ENCODE measurements at regions not wholly inside any gene's neighbourhood (a gene's known extent, or its start where the extent isn't known, plus 50 kb on each side); places are given as distances from the start of the nearest gene placed in this dataset.
"Not testable (repeated sequence)": the region's sequence is repeated elsewhere in the genome, so short reads cannot be mapped to it uniquely, and the experiment has no call there.

DNA sequence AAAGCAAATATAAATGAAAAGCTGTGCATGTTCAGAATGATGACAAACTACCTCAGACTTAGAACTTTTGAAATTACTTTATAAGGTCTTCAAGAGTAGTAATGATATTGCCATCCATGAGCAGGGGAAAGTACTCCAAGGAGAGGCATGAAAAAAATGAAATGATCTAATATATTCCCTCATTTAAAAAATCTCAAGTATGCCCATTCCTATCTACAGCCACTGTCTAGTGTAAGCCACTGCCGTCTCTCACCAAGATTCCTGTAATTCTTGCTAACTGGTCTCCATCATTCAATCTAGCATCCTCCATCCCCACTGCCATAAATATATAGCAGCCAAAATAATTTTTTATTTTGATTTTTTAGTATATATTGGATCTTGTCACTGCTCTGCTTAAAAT lies 258.8 kb downstream of the PLOD2 start:
- no peak overlapping the region for H3K4me3 ChIP-seq (ENCODE audit: insufficient read length, low read depth)
- H3K4me1 ChIP-seq (ENCODE audit: insufficient read depth, insufficient read length), result no peaks in the 10 kb centered on the region
- H3K27me3 ChIP-seq (ENCODE audit: insufficient read depth, insufficient read length), result no peaks in the 10 kb centered on the region
- H3K9ac ChIP-seq (ENCODE audit: insufficient read length, low read depth), result no peak overlapping the region
- no peaks in the 10 kb centered on the region for H3K9me3 ChIP-seq (ENCODE audit: insufficient read depth, low read length)
- H3K36me3 ChIP-seq (ENCODE audit: insufficient read depth, insufficient read length, low read length), result no peaks in the 10 kb centered on the region
- no peak for DNase-seq (ENCODE audit: low read depth, low spot score)
- TF ChIP-seq SUZ12 (IDR thresholded peaks at IDR 0.05; ENCODE audit: extremely low read depth, insufficient read depth, insufficient read length), result no peak

DNA sequence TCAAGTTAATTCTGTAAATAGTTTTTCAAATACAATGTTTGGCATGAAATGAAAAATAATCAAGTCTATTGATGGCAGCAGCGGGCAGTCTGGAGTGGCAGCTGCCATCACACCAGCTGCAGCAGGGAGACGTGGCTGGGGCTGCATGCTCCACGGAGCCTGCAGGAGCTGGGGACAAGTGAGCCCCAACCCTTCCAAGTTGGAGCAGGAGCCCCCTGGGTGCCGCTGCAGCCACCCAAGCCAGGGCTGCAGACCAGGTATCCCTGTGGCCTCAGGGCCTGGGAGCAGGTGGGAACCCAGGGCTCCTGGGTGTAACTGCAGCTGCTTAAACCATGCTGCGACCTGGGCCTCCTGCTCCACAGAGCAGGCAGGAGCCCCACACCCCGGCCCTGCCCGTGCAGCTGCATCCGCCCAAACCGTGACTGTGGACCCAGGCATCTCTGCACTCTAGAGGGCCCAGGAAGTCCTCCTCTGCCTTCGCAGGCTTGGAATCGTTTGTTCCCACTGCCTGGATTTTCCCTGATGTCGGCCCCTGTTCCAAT lies 257.4 kb downstream of the PLOD2 start:
- Histone ChIP-seq H3K9me3 (ENCODE audit: insufficient read depth, low read length) (no peaks in the 10 kb centered on the region), H3K36me3 (ENCODE audit: insufficient read depth, insufficient read length, low read length) (no peaks in the 10 kb centered on the region), H3K27me3 (ENCODE audit: insufficient read depth, insufficient read length) (no peaks in the 10 kb centered on the region), H3K9ac (ENCODE audit: insufficient read length, low read depth) (no peak overlapping the region), H3K4me1 (ENCODE audit: insufficient read depth, insufficient read length) (no peaks in the 10 kb centered on the region), H3K4me3 (ENCODE audit: insufficient read length, low read depth) (no peak overlapping the region)
- TF ChIP-seq SUZ12 (IDR thresholded peaks at IDR 0.05; ENCODE audit: extremely low read depth, insufficient read depth, insufficient read length), result no peak
- TF ChIP-seq YY1 (IDR thresholded peaks at IDR 0.05; ENCODE audit: insufficient read depth, insufficient read length), result no peak
- no peak for TF ChIP-seq ZNF274 (IDR thresholded peaks at IDR 0.05; ENCODE audit: low read depth, low read length)
- no peak for DNase-seq (ENCODE audit: low read depth, low spot score)

DNA sequence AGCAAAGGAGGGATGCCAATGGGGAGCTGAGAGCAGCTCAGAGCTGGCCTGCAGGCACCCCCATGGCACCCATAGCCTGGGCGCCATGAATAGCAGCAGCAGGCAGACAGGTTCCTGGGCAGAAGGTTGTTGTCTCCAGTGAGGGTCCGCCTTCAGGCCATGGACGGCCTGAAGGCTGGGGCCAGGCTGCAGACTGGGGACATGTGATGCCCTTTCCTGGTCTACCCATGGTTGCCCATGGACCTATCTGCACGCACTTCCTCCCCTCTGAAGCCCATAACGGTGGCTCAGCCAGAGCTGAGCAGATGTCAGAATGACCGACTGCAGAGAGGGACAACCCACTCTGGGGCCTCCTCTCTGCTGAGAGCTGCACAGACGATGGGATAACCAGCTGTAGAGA lies 256.8 kb downstream of the PLOD2 start:
- no peak for TF ChIP-seq YY1 (IDR thresholded peaks at IDR 0.05; ENCODE audit: insufficient read depth, insufficient read length)
- no peak for TF ChIP-seq SUZ12 (IDR thresholded peaks at IDR 0.05; ENCODE audit: extremely low read depth, insufficient read depth, insufficient read length)
- no peak for TF ChIP-seq ZNF274 (IDR thresholded peaks at IDR 0.05; ENCODE audit: low read depth, low read length)

DNA sequence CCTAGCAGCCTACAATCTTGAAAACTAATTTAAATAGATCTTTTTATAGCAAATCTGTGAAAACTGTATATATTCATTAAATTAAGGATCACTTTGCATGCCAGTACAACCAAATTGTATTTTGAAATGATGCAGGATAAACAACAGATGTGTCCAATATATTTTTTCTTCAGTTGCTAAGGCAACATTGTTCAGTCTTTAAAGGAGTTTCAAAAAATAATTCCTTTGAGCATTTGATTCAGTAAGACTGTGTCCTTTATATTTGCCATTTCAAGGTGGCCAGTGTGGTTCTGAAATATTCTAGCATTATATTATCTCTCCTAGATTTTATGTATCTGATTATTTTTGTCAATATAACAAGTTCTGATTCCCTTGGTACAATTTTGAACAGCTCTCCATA lies 254.7 kb downstream of the PLOD2 start:
- TF ChIP-seq ZNF274 (IDR thresholded peaks at IDR 0.05; ENCODE audit: low read depth, low read length) (no peak), SUZ12 (IDR thresholded peaks at IDR 0.05; ENCODE audit: extremely low read depth, insufficient read depth, insufficient read length) (no peak)
- no peaks in the 10 kb centered on the region for H3K9me3 ChIP-seq (ENCODE audit: insufficient read depth, low read length)

More for the DNA sequence above, 256.8 kb downstream of the PLOD2 start:
- DNase-seq (ENCODE audit: low read depth, low spot score), result no peak
- Histone ChIP-seq H3K4me3 (ENCODE audit: insufficient read length, low read depth) (no peak overlapping the region), H3K36me3 (ENCODE audit: insufficient read depth, insufficient read length, low read length) (no peaks in the 10 kb centered on the region), H3K9me3 (ENCODE audit: insufficient read depth, low read length) (no peaks in the 10 kb centered on the region), H3K27me3 (ENCODE audit: insufficient read depth, insufficient read length) (no peaks in the 10 kb centered on the region), H3K9ac (ENCODE audit: insufficient read length, low read depth) (no peak overlapping the region), H3K4me1 (ENCODE audit: insufficient read depth, insufficient read length) (no peaks in the 10 kb centered on the region)

DNA sequence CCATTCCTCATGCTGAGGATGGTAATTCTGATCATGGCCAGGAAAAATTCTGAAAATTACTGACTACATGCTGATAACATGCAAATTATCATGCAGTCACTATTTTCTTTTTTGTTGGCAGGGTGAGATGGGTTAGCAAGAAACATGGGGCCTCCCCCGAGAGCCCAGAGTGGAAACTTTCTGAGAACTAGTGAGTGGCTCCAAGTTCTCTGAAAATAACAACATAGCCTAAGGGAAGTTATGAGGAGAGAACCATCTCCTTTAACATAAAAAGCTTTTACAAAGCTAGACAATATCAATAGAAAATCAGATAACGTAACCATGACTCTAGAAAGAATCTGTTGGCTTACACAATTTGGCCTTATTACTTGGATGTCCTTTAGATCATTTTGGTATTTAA lies 254.2 kb downstream of the PLOD2 start:
- Histone ChIP-seq H3K36me3 (ENCODE audit: insufficient read depth, insufficient read length, low read length) (no peaks in the 10 kb centered on the region), H3K4me3 (ENCODE audit: insufficient read length, low read depth) (no peak overlapping the region), H3K9me3 (ENCODE audit: insufficient read depth, low read length) (no peaks in the 10 kb centered on the region), H3K27me3 (ENCODE audit: insufficient read depth, insufficient read length) (no peaks in the 10 kb centered on the region), H3K9ac (ENCODE audit: insufficient read length, low read depth) (no peak overlapping the region), H3K4me1 (ENCODE audit: insufficient read depth, insufficient read length) (no peaks in the 10 kb centered on the region)
- TF ChIP-seq YY1 (IDR thresholded peaks at IDR 0.05; ENCODE audit: insufficient read depth, insufficient read length) (no peak), SUZ12 (IDR thresholded peaks at IDR 0.05; ENCODE audit: extremely low read depth, insufficient read depth, insufficient read length) (no peak)
- DNase-seq (ENCODE audit: low read depth, low spot score), result no peak

More for the DNA sequence above, 254.7 kb downstream of the PLOD2 start:
- no peak for DNase-seq (ENCODE audit: low read depth, low spot score)
- Histone ChIP-seq H3K27me3 (ENCODE audit: insufficient read depth, insufficient read length) (no peaks in the 10 kb centered on the region), H3K36me3 (ENCODE audit: insufficient read depth, insufficient read length, low read length) (no peaks in the 10 kb centered on the region), H3K9ac (ENCODE audit: insufficient read length, low read depth) (no peak overlapping the region), H3K4me3 (ENCODE audit: insufficient read length, low read depth) (no peak overlapping the region), H3K4me1 (ENCODE audit: insufficient read depth, insufficient read length) (no peaks in the 10 kb centered on the region)

DNA sequence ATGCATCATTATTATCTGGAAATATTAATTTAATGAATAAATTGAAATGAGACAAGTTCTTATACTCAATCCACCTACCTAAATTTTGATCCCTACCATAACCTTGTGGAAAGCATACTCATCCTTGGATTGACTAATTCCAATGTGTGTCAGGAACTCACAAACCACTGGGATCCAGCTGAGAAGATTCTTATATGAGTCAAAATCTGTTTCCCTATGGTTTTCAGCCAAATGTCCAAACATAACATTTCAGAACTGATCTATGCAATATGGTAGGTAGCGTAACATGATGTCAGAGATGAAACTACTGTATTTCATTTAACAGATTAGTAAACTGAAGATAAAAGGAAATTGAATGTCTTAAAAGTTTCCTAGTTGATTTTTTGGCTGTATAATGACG lies 250.0 kb downstream of the PLOD2 start:
- Histone ChIP-seq H3K4me3 (ENCODE audit: insufficient read length, low read depth) (no peak overlapping the region), H3K27me3 (ENCODE audit: insufficient read depth, insufficient read length) (no peaks in the 10 kb centered on the region), H3K4me1 (ENCODE audit: insufficient read depth, insufficient read length) (no peaks in the 10 kb centered on the region), H3K9ac (ENCODE audit: insufficient read length, low read depth) (no peak overlapping the region), H3K9me3 (ENCODE audit: insufficient read depth, low read length) (no peaks in the 10 kb centered on the region), H3K36me3 (ENCODE audit: insufficient read depth, insufficient read length, low read length) (no peaks in the 10 kb centered on the region)
- no peak for TF ChIP-seq SUZ12 (IDR thresholded peaks at IDR 0.05; ENCODE audit: extremely low read depth, insufficient read depth, insufficient read length)
- TF ChIP-seq ZNF274 (IDR thresholded peaks at IDR 0.05; ENCODE audit: low read depth, low read length), result no peak
- no peak for TF ChIP-seq YY1 (IDR thresholded peaks at IDR 0.05; ENCODE audit: insufficient read depth, insufficient read length)
- no peak for DNase-seq (ENCODE audit: low read depth, low spot score)

DNA sequence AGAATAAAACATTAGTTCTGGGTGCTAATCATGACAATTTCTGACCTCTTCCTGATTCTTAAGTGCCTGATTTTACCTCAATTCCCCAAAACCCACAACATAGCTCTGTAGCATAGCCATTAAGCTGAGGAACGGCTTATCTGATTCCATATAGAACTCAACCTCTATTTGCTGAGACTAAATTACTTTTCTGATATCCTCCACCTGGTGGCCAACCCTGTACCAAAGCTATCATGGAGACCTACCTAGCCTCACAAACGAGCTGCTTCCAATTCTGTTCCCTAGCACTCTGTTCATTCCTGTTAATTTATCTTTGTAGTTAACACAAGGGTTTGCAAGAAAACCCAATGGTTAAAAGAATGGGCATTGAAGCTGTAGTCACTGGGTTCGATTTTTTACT lies 245.2 kb downstream of the PLOD2 start:
- Histone ChIP-seq H3K9me3 (ENCODE audit: insufficient read depth, low read length) (peaks cover 6% of the 10 kb centered on the region), H3K4me1 (ENCODE audit: insufficient read depth, insufficient read length) (no peaks in the 10 kb centered on the region), H3K9ac (ENCODE audit: insufficient read length, low read depth) (no peak overlapping the region), H3K36me3 (ENCODE audit: insufficient read depth, insufficient read length, low read length) (no peaks in the 10 kb centered on the region), H3K27me3 (ENCODE audit: insufficient read depth, insufficient read length) (no peaks in the 10 kb centered on the region), H3K4me3 (ENCODE audit: insufficient read length, low read depth) (no peak overlapping the region)
- no peak for DNase-seq (ENCODE audit: low read depth, low spot score)
- TF ChIP-seq ZNF274 (IDR thresholded peaks at IDR 0.05; ENCODE audit: low read depth, low read length) (no peak), SUZ12 (IDR thresholded peaks at IDR 0.05; ENCODE audit: extremely low read depth, insufficient read depth, insufficient read length) (no peak), YY1 (IDR thresholded peaks at IDR 0.05; ENCODE audit: insufficient read depth, insufficient read length) (no peak)

DNA sequence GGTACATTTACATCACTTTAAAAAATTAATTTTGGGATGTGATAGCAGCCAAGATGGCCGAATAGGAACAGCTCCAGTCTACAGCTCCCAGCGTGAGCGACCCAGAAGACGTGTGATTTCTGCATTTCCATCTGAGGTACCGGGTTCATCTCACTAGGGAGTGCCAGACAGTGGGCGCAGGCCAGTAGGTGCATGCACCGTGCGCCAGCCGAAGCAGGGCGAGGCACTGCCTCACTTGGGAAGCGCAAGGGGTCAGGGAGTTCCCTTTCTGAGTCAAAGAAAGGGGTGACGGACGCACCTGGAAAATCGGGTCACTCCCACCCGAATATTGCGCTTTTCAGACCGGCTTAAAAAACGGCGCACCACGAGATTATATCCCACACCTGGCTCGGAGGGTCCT lies 233.2 kb downstream of the PLOD2 start:
- not testable (repeated sequence) for H3K9ac ChIP-seq (ENCODE audit: insufficient read length, low read depth); DNase-seq (ENCODE audit: low read depth, low spot score); H3K4me3 ChIP-seq (ENCODE audit: insufficient read length, low read depth); H3K27me3 ChIP-seq (ENCODE audit: insufficient read depth, insufficient read length); H3K36me3 ChIP-seq (ENCODE audit: insufficient read depth, insufficient read length, low read length); H3K4me1 ChIP-seq (ENCODE audit: insufficient read depth, insufficient read length)
- H3K9me3 ChIP-seq (ENCODE audit: insufficient read depth, low read length), result peaks cover 11% of the 10 kb centered on the region; the same call in 1 of the 2 replicates

Measured in NT2/D1 (cell line).